GM12873 (cell line): ENCODE measurements at regions not wholly inside any gene's neighbourhood (a gene's known extent, or its start where the extent isn't known, plus 50 kb on each side); places are given as distances from the start of the nearest gene placed in this dataset.

Source experiments
- TF ChIP-seq, protein P1 (sequence below): IDR thresholded peaks from 2 replicates; pipeline ENCODE4 v1.5.1; 2012; ENCODE audit warnings: low read depth, mild to moderate bottlenecking, moderate library complexity, low read length, control low read depth; ENCODE audit not compliant: insufficient read depth; ENCODE audit errors: missing control alignments

DNA sequence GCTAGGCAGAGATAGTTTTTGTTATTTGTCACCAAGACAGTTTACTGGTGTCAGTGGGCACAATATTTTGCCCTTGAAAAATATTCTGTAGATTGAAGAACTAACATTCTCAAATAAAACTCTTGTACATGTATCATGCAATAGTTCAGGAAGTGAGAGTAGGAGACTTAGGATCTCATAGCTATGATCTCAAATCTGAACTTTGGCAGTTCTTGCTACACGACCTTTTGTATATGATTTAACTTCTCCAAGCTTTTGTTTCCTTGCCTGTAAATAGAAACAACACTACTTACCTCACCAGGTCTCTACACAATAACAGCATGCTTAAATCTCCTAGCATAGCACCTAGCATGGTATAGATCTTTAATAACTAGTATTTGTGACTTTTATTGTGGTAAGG is 219.9 kb downstream of the ICOS start:
- TF ChIP-seq, protein P1, sequence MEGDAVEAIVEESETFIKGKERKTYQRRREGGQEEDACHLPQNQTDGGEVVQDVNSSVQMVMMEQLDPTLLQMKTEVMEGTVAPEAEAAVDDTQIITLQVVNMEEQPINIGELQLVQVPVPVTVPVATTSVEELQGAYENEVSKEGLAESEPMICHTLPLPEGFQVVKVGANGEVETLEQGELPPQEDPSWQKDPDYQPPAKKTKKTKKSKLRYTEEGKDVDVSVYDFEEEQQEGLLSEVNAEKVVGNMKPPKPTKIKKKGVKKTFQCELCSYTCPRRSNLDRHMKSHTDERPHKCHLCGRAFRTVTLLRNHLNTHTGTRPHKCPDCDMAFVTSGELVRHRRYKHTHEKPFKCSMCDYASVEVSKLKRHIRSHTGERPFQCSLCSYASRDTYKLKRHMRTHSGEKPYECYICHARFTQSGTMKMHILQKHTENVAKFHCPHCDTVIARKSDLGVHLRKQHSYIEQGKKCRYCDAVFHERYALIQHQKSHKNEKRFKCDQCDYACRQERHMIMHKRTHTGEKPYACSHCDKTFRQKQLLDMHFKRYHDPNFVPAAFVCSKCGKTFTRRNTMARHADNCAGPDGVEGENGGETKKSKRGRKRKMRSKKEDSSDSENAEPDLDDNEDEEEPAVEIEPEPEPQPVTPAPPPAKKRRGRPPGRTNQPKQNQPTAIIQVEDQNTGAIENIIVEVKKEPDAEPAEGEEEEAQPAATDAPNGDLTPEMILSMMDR = no peak

DNA sequence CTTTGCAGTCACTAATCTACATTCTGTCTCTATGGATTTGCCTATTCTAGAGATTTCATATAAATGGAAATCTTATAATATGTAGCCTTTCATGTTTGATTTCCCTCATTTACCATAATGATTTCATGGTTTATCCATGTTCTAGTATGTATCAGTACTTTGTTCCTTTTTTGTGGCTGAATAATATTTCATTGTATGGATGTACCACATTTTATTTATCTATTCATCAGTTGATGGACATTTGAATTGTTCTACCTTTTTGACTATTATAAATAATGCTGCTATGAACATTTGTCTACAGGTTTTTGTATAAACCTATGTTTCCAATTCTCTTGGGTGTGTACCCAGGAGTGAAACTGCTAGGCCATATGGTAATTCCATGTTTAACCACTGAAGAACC is 221.1 kb downstream of the ICOS start:
- TF ChIP-seq, protein P1 = no peak

DNA sequence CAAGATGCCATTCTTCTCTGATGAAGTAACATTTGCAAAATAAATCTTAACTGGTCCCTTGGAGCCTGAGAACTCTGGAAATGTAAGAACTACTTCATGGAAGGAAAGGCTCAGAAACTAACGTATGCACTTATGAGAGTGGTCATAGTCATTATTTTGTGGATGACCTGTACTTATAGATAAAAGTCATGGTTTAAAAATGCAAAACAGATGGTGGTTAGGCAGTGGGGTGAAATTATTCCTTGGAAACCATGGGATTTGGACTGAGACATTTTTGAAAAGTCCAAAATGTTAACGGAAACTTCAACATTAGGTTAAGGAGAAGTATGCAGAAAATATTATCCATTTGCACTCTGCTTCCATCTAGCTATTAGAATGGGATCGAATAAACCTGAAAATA is 223.0 kb downstream of the ICOS start:
- TF ChIP-seq, protein P1 = no peak

DNA sequence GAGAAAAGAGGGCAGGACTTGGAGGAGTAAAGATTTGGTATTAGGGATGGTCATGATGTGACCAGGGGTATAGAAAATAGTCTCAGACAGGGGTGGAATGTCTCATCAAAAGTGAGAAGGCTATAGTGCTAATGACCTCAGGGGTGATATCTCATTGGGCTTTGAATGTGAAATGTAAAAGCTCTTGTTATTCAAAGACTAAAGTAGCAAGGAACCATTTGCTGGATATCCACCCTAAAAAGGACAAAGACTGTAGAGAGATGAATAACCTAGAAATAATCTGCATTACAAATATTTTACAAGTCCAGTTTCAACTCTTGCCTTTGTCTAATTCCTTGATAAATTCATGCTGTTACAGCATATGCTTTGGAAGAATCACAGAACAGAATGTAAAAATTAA is 224.4 kb downstream of the ICOS start:
- TF ChIP-seq, protein P1 = no peak

DNA sequence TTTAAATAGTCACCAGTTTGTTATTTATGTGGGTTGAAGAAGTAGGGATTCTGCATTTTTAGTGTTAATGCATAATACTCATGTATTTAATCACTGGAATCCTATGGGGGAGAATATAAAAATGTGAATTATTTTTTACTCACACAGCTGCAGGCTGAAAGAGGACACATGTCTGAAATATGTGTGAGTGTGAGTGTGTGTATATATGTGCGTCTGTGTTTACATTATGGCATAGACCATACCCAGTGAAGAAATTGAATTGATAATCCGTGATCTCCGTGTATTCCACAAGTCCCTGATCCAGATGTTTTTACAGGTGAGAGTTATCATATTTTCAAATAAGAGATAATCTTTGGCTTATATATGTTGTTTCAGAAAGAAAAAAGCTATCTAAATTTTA is 225.3 kb downstream of the ICOS start:
- TF ChIP-seq, protein P1 = no peak

DNA sequence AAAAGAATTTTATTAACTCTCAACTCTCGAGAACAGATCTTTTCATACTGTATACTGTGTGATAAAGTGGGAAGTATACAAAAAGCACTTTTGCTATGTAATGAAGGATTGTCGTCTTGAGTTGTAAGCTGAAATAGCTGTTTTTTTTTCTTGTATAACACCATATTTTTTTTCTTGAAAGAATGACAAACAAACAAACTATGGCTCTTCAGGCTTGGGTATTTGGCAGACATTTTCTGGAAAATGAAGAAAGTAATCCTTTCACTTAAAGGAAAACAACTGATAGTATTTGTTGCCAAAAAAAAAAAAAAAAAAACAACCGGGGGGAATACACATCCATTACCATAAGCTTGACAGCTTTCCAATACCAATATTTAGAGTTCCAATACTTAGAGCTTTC is 230.4 kb downstream of the ICOS start:
- TF ChIP-seq, protein P1 = no peak

DNA sequence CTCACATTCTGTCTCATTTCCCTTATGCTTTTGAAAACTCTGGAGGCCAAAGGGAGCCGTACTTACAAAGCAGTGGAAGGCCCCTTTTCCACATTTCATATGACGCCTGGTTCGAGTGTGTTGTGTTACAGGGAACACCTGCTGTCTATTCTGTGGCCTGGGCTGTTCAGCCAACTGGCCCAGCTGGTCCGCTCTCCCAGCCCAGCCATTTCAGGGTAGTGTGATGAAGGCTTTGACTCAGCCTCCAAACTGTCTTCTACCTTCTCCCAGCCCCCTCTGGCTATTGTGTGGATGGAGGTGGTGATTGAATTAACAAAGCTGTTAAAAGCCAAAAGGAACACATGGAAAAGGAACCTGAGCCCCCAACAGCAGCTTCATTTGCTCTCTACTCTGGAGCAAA is 233.8 kb downstream of the ICOS start:
- TF ChIP-seq, protein P1 = no peak
